PFSK-1 (cell line): ENCODE measurements at regions not wholly inside any gene's neighbourhood (a gene's known extent, or its start where the extent isn't known, plus 50 kb on each side); places are given as distances from the start of the nearest gene placed in this dataset.

Experiments
- TAF1 ChIP-seq: IDR thresholded peaks from 2 replicates; pipeline ENCODE4 v1.6.1; 2012; ENCODE audit warnings: low read length, control low read depth, borderline replicate concordance; ENCODE audit not compliant: insufficient read depth
- TF ChIP-seq, protein P1 (sequence below), 2 experiments: IDR thresholded peaks; 2 replicates each; pipeline versions ENCODE4 v1.6.1 to v1.8.0; 2011 to 2012; ENCODE audit warnings: low read depth in 2 of 2, low read length in 2 of 2, control low read depth in 1 of 2, inconsistent platforms in 1 of 2, mild to moderate bottlenecking in 1 of 2, moderate library complexity in 1 of 2; ENCODE audit not compliant: insufficient read depth in 1 of 2

DNA sequence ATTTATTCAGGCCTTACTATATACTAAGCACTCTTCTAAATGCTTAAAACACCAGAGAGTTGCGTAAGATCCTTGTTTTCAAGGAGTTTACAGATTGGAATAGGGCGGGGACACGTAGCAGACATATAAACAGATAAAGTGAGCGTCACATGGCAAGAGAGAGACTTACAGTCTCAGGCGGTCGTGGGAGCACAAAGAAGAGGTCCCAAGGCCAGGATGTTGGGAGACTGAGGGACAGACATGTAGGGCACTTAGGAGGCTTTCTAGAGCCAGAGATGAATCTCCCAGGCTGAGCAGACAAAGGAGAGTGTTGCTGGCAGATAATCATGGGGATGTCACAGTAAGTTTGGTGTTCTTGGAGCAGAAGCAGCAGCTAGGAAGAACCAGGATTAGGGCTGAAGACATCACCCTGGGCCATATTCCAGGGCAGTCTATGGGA, 119.1 kb upstream of the ANKFN1 start:
- TF ChIP-seq, protein P1, sequence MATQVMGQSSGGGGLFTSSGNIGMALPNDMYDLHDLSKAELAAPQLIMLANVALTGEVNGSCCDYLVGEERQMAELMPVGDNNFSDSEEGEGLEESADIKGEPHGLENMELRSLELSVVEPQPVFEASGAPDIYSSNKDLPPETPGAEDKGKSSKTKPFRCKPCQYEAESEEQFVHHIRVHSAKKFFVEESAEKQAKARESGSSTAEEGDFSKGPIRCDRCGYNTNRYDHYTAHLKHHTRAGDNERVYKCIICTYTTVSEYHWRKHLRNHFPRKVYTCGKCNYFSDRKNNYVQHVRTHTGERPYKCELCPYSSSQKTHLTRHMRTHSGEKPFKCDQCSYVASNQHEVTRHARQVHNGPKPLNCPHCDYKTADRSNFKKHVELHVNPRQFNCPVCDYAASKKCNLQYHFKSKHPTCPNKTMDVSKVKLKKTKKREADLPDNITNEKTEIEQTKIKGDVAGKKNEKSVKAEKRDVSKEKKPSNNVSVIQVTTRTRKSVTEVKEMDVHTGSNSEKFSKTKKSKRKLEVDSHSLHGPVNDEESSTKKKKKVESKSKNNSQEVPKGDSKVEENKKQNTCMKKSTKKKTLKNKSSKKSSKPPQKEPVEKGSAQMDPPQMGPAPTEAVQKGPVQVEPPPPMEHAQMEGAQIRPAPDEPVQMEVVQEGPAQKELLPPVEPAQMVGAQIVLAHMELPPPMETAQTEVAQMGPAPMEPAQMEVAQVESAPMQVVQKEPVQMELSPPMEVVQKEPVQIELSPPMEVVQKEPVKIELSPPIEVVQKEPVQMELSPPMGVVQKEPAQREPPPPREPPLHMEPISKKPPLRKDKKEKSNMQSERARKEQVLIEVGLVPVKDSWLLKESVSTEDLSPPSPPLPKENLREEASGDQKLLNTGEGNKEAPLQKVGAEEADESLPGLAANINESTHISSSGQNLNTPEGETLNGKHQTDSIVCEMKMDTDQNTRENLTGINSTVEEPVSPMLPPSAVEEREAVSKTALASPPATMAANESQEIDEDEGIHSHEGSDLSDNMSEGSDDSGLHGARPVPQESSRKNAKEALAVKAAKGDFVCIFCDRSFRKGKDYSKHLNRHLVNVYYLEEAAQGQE (IDR thresholded peaks at IDR 0.05; ENCODE audit: insufficient read depth in 1 of 2, low read depth in 2 of 2, low read length in 2 of 2) = no peak
- TF ChIP-seq TAF1 = no peak
